DOHH2 (cell line): ENCODE measurements at regions not wholly inside any gene's neighbourhood (a gene's known extent, or its start where the extent isn't known, plus 50 kb on each side); places are given as distances from the start of the nearest gene placed in this dataset.
"Not testable (repeated sequence)": the region's sequence is repeated elsewhere in the genome, so short reads cannot be mapped to it uniquely, and the experiment has no call there.

Source experiments
- H3F3A ChIP-seq: fragments of 200-600 bp; sonication (generic), shearing (Covaris generic); 2 replicates; pipeline ENCODE4 v1.6.0; 2016; ENCODE audit warnings: antibody characterized with exemption, mild to moderate bottlenecking; ENCODE audit not compliant: control insufficient read depth, insufficient read depth
- H3K27ac ChIP-seq: fragments of 200-600 bp; sonication (generic); 2 replicates; pipeline ENCODE4 v1.5.1; 2014; ENCODE audit warnings: low read depth, mild to moderate bottlenecking, low read length, moderate library complexity
- H3K27me3 ChIP-seq: fragments of 200-600 bp; sonication (generic); 2 replicates; pipeline ENCODE4 v1.6.1; 2014; ENCODE audit warnings: mild to moderate bottlenecking, low read length, mixed read lengths; ENCODE audit not compliant: control insufficient read depth
- H3K36me3 ChIP-seq: fragments of 200-600 bp; sonication (generic); 2 replicates; pipeline ENCODE4 v1.6.1; 2014; ENCODE audit warnings: mild to moderate bottlenecking, low read length, moderate library complexity, mixed read lengths; ENCODE audit not compliant: control insufficient read depth
- H3K4me1 ChIP-seq: fragments of 200-600 bp; sonication (generic); 2 replicates; pipeline ENCODE4 v1.6.1; 2014; ENCODE audit warnings: mild to moderate bottlenecking, low read length, mixed read lengths; ENCODE audit not compliant: control insufficient read depth
- H3K4me2 ChIP-seq: fragments of 200-600 bp; sonication (generic); 2 replicates; pipeline ENCODE4 v1.6.0; 2014; ENCODE audit warnings: mild to moderate bottlenecking, low read length, moderate library complexity
- H3K4me3 ChIP-seq: fragments of 200-600 bp; sonication (generic); 2 replicates; pipeline ENCODE4 v1.5.1; 2014; ENCODE audit warnings: mild to moderate bottlenecking, low read length, mixed read lengths
- H3K79me2 ChIP-seq: fragments of 200-600 bp; sonication (generic); 2 replicates; pipeline ENCODE4 v1.6.1; 2014; ENCODE audit warnings: mild to moderate bottlenecking, low read length, mixed read lengths; ENCODE audit not compliant: control insufficient read depth
- H3K9me2 ChIP-seq: fragments of 200-600 bp; sonication (generic); replicated peaks from 2 replicates; pipeline ENCODE4 v1.6.1; 2014; ENCODE audit warnings: mild to moderate bottlenecking, low read length, mixed read lengths; ENCODE audit not compliant: control insufficient read depth
- H3K9me3 ChIP-seq: fragments of 200-600 bp; sonication (generic); 2 replicates; pipeline ENCODE4 v1.6.1; 2014; ENCODE audit warnings: antibody characterized with exemption, low read length, mixed read lengths; ENCODE audit not compliant: control insufficient read depth, insufficient read depth
- H4K20me1 ChIP-seq: fragments of 200-600 bp; sonication (generic); 2 replicates; pipeline ENCODE4 v1.6.0; 2014; ENCODE audit warnings: low read depth, mild to moderate bottlenecking, antibody characterized with exemption, low read length, moderate library complexity; ENCODE audit not compliant: control insufficient read depth, insufficient read depth
- CTCF ChIP-seq: fragments of 200-600 bp; sonication (generic); IDR thresholded peaks from one replicate; pipeline ENCODE4 v1.5.1; 2014; ENCODE audit warnings: antibody characterized with exemption, mild to moderate bottlenecking, low read depth, low read length; ENCODE audit not compliant: poor library complexity, severe bottlenecking
- EZH2phosphoT487 ChIP-seq: fragments of 200-600 bp; sonication (generic); IDR thresholded peaks from 2 replicates; pipeline ENCODE4 v1.6.1; 2017; ENCODE audit warnings: borderline replicate concordance, mild to moderate bottlenecking, antibody characterized with exemption, low read length, moderate library complexity, mixed read lengths

- H3K27ac ChIP-seq, result no peak overlapping the region
- no peaks in the 10 kb centered on the region for H3K27me3 ChIP-seq
- H3K4me2 ChIP-seq, result no peak overlapping the region
- no peaks in the 10 kb centered on the region for H4K20me1 ChIP-seq
- H3K4me1 ChIP-seq, result no peaks in the 10 kb centered on the region
- no peaks in the 10 kb centered on the region for H3K9me3 ChIP-seq
- H3K9me2 ChIP-seq, result no peaks in the 10 kb centered on the region
- TF ChIP-seq CTCF (no peak), EZH2phosphoT487 (no peak)
- H3K36me3 ChIP-seq, result no peaks in the 10 kb centered on the region
- no peaks in the 10 kb centered on the region for H3K79me2 ChIP-seq
- H3F3A ChIP-seq, result no peaks in the 10 kb centered on the region
- H3K4me3 ChIP-seq, result no peak overlapping the region
Measured at GRCh38 chr11:14588681-14589080, 54.9 kb upstream of the PDE3B start.

GRCh38 chr11:14589421-14589820 lies 54.2 kb upstream of the PDE3B start:
- no peak overlapping the region for H3K27ac ChIP-seq
- H3K4me2 ChIP-seq, result no peak overlapping the region
- no peaks in the 10 kb centered on the region for H3K4me1 ChIP-seq
- no peaks in the 10 kb centered on the region for H3F3A ChIP-seq
- H3K36me3 ChIP-seq, result no peaks in the 10 kb centered on the region
- H3K9me3 ChIP-seq, result no peaks in the 10 kb centered on the region
- H4K20me1 ChIP-seq, result no peaks in the 10 kb centered on the region
- no peaks in the 10 kb centered on the region for H3K27me3 ChIP-seq
- no peak overlapping the region for H3K4me3 ChIP-seq
- H3K9me2 ChIP-seq, result no peaks in the 10 kb centered on the region
- H3K79me2 ChIP-seq, result no peaks in the 10 kb centered on the region
- TF ChIP-seq CTCF (no peak), EZH2phosphoT487 (no peak)

- not testable (repeated sequence) for H3K27ac ChIP-seq, H3K9me2 ChIP-seq, H4K20me1 ChIP-seq, H3K4me1 ChIP-seq, H3K36me3 ChIP-seq, H3F3A ChIP-seq, H3K4me2 ChIP-seq, H3K4me3 ChIP-seq, H3K27me3 ChIP-seq, H3K9me3 ChIP-seq, H3K79me2 ChIP-seq
Measured at GRCh38 chr11:14591046-14591445, 52.6 kb upstream of the PDE3B start.

GRCh38 chr11:14593671-14594070 lies 49.9 kb upstream of the PDE3B start:
- Histone ChIP-seq H3F3A (no peaks in the 10 kb centered on the region), H3K27me3 (no peaks in the 10 kb centered on the region), H3K79me2 (no peaks in the 10 kb centered on the region), H3K4me1 (0 out of 2 replicates have a peak, but pooled peaks cover 3% of the 10 kb centered on the region), H4K20me1 (no peaks in the 10 kb centered on the region), H3K27ac (no peak overlapping the region), H3K9me3 (no peaks in the 10 kb centered on the region), H3K9me2 (no peaks in the 10 kb centered on the region), H3K4me2 (no peak overlapping the region), H3K4me3 (no peak overlapping the region), H3K36me3 (no peaks in the 10 kb centered on the region)
- TF ChIP-seq CTCF, result no peak
- TF ChIP-seq EZH2phosphoT487, result no peak
